OCI-LY1 (cell line): ENCODE measurements at regions not wholly inside any gene's neighbourhood (a gene's known extent, or its start where the extent isn't known, plus 50 kb on each side); places are given as distances from the start of the nearest gene placed in this dataset.

Source experiments
- EZH2 ChIP-seq: fragments of 200-600 bp; sonication (generic), shearing (Covaris generic); IDR thresholded peaks from 2 replicates; pipeline ENCODE4 v1.8.0; 2017; ENCODE audit warnings: borderline replicate concordance, mixed run types, mild to moderate bottlenecking, antibody characterized with exemption, low read length, moderate library complexity, mixed read lengths
- TF ChIP-seq, protein P1 (sequence below): fragments of 200-600 bp; sonication (generic), shearing (Covaris generic); IDR thresholded peaks from 2 replicates; pipeline ENCODE4 v1.5.1; 2017; ENCODE audit warnings: mild to moderate bottlenecking, antibody characterized with exemption, low read length, moderate library complexity, mixed read lengths

DNA sequence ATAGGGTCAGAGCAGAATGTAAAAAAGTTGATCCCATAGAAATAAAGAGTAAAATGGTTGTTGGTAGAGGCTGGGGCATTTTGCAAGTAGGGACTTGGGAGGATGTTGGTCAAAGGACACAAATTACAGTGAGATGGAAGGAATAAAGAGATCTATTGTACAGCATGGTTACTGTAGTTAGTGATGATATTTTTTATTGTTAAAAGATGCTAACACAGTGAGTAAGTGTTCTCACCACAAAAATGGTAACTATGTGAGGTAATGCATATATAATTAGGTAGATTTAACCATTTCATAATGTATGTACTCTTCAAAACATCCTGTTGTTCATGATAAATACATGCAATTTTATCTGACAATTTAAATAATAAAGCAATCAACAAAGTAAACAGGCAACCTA lies 280.7 kb upstream of the MAGI2 start:
- TF ChIP-seq, protein P1, sequence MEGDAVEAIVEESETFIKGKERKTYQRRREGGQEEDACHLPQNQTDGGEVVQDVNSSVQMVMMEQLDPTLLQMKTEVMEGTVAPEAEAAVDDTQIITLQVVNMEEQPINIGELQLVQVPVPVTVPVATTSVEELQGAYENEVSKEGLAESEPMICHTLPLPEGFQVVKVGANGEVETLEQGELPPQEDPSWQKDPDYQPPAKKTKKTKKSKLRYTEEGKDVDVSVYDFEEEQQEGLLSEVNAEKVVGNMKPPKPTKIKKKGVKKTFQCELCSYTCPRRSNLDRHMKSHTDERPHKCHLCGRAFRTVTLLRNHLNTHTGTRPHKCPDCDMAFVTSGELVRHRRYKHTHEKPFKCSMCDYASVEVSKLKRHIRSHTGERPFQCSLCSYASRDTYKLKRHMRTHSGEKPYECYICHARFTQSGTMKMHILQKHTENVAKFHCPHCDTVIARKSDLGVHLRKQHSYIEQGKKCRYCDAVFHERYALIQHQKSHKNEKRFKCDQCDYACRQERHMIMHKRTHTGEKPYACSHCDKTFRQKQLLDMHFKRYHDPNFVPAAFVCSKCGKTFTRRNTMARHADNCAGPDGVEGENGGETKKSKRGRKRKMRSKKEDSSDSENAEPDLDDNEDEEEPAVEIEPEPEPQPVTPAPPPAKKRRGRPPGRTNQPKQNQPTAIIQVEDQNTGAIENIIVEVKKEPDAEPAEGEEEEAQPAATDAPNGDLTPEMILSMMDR: no peak
- TF ChIP-seq EZH2: no peak
